HCT116 (cell line): ENCODE measurements at regions not wholly inside any gene's neighbourhood (a gene's known extent, or its start where the extent isn't known, plus 50 kb on each side); places are given as distances from the start of the nearest gene placed in this dataset.

Experiments
- ATAC-seq: fragments of 200-7000 bp; cut with Tn5 transposase; 2 replicates; pipeline ENCODE4 v1.9.1; 2020; ENCODE audit warnings: mild to moderate bottlenecking, moderate library complexity
- BruUV-seq: library from RNA; stranded (reverse); fragments of 400-500 nt; replicated peaks from 2 replicates; lab custom pipeline; 2021; lab: Mats Ljungman, UMichigan
- CTCF ChIA-PET: fragments of 300-600 bp; sonication (Branson Sonifier 250); formaldehyde crosslinking; loops from one replicate; lab custom pipeline; 2021; ENCODE audit warnings: antibody characterized with exemption; lab: Charles Lee
- POLR2A ChIA-PET: fragments of 300-600, 350-600 bp; sonication (Branson Sonifier 250); formaldehyde crosslinking; loops from one replicate; lab custom pipeline; 2021; ENCODE audit warnings: antibody characterized with exemption; lab: Charles Lee
- RAD21 ChIA-PET, 2 experiments: fragments of 300-600 bp; sonication (Branson Sonifier 250); formaldehyde crosslinking; loops; one replicate each; lab custom pipeline; 2023; ENCODE audit warnings: low total read pairs in 2 of 2; ENCODE audit not compliant: uncharacterized antibody in 2 of 2, unreplicated experiment in 2 of 2, low non-redundant PET in 1 of 2; lab: Charles Lee
- DNase-seq: peaks from one replicate; pipeline ENCODE4 v3.0.0-alpha.2; 2010; ENCODE audit warnings: low read depth, low spot score
- H2AFZ ChIP-seq: fragments of 200-600 bp; shearing (Covaris generic), sonication (generic); 2 replicates; pipeline ENCODE4 v1.6.1; 2017; ENCODE audit warnings: low read depth, mixed run types, mixed read lengths, antibody characterized with exemption, low read length; ENCODE audit not compliant: poor library complexity, severe bottlenecking
- H3K27ac ChIP-seq: 2 replicates; pipeline ENCODE4 v1.5.1; 2012; ENCODE audit warnings: low read depth, low read length
- H3K27me3 ChIP-seq: fragments of 200-600 bp; sonication (generic); 2 replicates; pipeline ENCODE4 v1.6.1; 2016; ENCODE audit warnings: mixed run types, low read length, mixed read lengths; ENCODE audit not compliant: insufficient read depth
- H3K36me3 ChIP-seq, 2 experiments: fragments of 200-500 bp in 1 of 2; fragments of 200-600 bp in 1 of 2; sonication (Bioruptor generic) in 1 of 2; sonication (generic) in 1 of 2; 2 replicates each; pipeline versions ENCODE4 v1.5.1 to v1.6.1; 2014 to 2016; ENCODE audit warnings: low read length in 2 of 2, inconsistent platforms in 1 of 2, mixed read lengths in 1 of 2, mixed run types in 1 of 2; ENCODE audit not compliant: insufficient read depth in 2 of 2, control insufficient read depth in 1 of 2
- H3K4me1 ChIP-seq, 2 experiments: fragments of 200-600 bp in 1 of 2; sonication (generic) in 1 of 2; 2 replicates each; pipeline versions ENCODE4 v1.5.1 to v1.6.1; 2012 to 2017; ENCODE audit warnings: low read length in 2 of 2, inconsistent platforms in 1 of 2, mild to moderate bottlenecking in 1 of 2, mixed read lengths in 1 of 2, mixed run types in 1 of 2, moderate library complexity in 1 of 2; ENCODE audit not compliant: insufficient read depth in 2 of 2, control insufficient read depth in 1 of 2
- H3K4me2 ChIP-seq: fragments of 200-600 bp; sonication (generic); 2 replicates; pipeline ENCODE4 v1.6.1; 2017; ENCODE audit warnings: mixed run types, low read length, mixed read lengths
- H3K4me3 ChIP-seq, 2 experiments: fragments of 200-600 bp in 1 of 2; sonication (generic) in 1 of 2; replicated peaks in 1 of 2; 2 replicates each; pipeline ENCODE4 v1.5.1; 2011 to 2016; ENCODE audit warnings: low read length in 2 of 2, control low read depth in 1 of 2, low read depth in 1 of 2, mild to moderate bottlenecking in 1 of 2, mixed read lengths in 1 of 2, mixed run types in 1 of 2
- H3K79me2 ChIP-seq: fragments of 200-600 bp; sonication (generic); 2 replicates; pipeline ENCODE4 v1.6.1; 2017; ENCODE audit warnings: mild to moderate bottlenecking, mixed run types, low read length, moderate library complexity, mixed read lengths; ENCODE audit not compliant: insufficient read depth
- H3K9ac ChIP-seq: fragments of 200-600 bp; sonication (generic); 2 replicates; pipeline ENCODE4 v1.6.1; 2016; ENCODE audit warnings: low read length, mixed read lengths
- H3K9me2 ChIP-seq: fragments of 200-600 bp; sonication (generic), shearing (Covaris generic); 2 replicates; pipeline ENCODE4 v1.6.1; 2017; ENCODE audit warnings: mixed run types, mild to moderate bottlenecking, moderate library complexity; ENCODE audit not compliant: insufficient read depth
- H3K9me3 ChIP-seq, 2 experiments: fragments of 200-500 bp in 1 of 2; fragments of 200-600 bp in 1 of 2; sonication (Bioruptor generic) in 1 of 2; sonication (generic) in 1 of 2; 2 replicates each; pipeline ENCODE4 v1.6.1; 2014 to 2017; ENCODE audit warnings: low read length in 2 of 2, mixed read lengths in 2 of 2, inconsistent platforms in 1 of 2, low read depth in 1 of 2, mild to moderate bottlenecking in 1 of 2, mixed run types in 1 of 2, moderate library complexity in 1 of 2; ENCODE audit not compliant: control insufficient read depth in 1 of 2, insufficient read depth in 1 of 2
- H4K20me1 ChIP-seq: fragments of 200-600 bp; sonication (generic), shearing (Covaris generic); 2 replicates; pipeline ENCODE4 v1.6.1; 2017; ENCODE audit warnings: mixed run types, mild to moderate bottlenecking, moderate library complexity; ENCODE audit not compliant: insufficient read depth
- ATF3 ChIP-seq: IDR thresholded peaks from 2 replicates; pipeline ENCODE4 v1.6.1; 2012
- CBX3 ChIP-seq: IDR thresholded peaks from 2 replicates; pipeline ENCODE4 v1.6.1; 2012; ENCODE audit warnings: low read depth
- CEBPB ChIP-seq: IDR thresholded peaks from 2 replicates; pipeline ENCODE4 v1.6.1; 2012; ENCODE audit warnings: low read depth
- CTCF ChIP-seq, 3 experiments: fragments of 200-600 bp in 1 of 3; sonication (generic) in 1 of 3; IDR thresholded peaks in 2 of 3; conservative IDR thresholded peaks in 1 of 3; 2 replicates each; pipeline ENCODE4 v1.5.1; 2012 to 2017; ENCODE audit warnings: low read depth in 2 of 3, low read length in 2 of 3, antibody characterized with exemption in 1 of 3, borderline replicate concordance in 1 of 3, control low read depth in 1 of 3, mild to moderate bottlenecking in 1 of 3, mixed read lengths in 1 of 3, mixed run types in 1 of 3, moderate library complexity in 1 of 3; ENCODE audit not compliant: insufficient read depth in 1 of 3
- ELF1 ChIP-seq: IDR thresholded peaks from 2 replicates; pipeline ENCODE4 v1.6.1; 2012; ENCODE audit warnings: low read depth, borderline replicate concordance
- EZH2phosphoT487 ChIP-seq: fragments of 200-600 bp; IDR thresholded peaks from 2 replicates; pipeline ENCODE4 v1.6.1; 2018; ENCODE audit warnings: antibody characterized with exemption, borderline replicate concordance
- FOSL1 ChIP-seq: IDR thresholded peaks from 2 replicates; pipeline ENCODE4 v1.6.1; 2012; ENCODE audit warnings: low read depth
- JUND ChIP-seq: IDR thresholded peaks from 2 replicates; pipeline ENCODE4 v1.6.1; 2012
- POLR2A ChIP-seq: IDR thresholded peaks from 2 replicates; pipeline ENCODE4 v1.7.0; 2011; ENCODE audit warnings: borderline replicate concordance; ENCODE audit not compliant: insufficient read depth, insufficient read length; ENCODE audit errors: extremely low read depth
- POLR2AphosphoS5 ChIP-seq: IDR thresholded peaks from 2 replicates; pipeline ENCODE4 v1.6.1; 2011; ENCODE audit warnings: mild to moderate bottlenecking, low read depth, low read length, moderate library complexity
- RAD21 ChIP-seq: IDR thresholded peaks from 2 replicates; pipeline ENCODE4 v1.6.1; 2012; ENCODE audit warnings: low read depth, mild to moderate bottlenecking
- REST ChIP-seq: IDR thresholded peaks from 2 replicates; pipeline ENCODE4 v1.6.1; 2012; ENCODE audit warnings: low read depth
- SIN3A ChIP-seq: IDR thresholded peaks from 2 replicates; pipeline ENCODE4 v1.6.1; 2012; ENCODE audit warnings: low read depth
- SP1 ChIP-seq: IDR thresholded peaks from 2 replicates; pipeline ENCODE4 v1.6.1; 2012; ENCODE audit warnings: low read depth
- SRF ChIP-seq: IDR thresholded peaks from 2 replicates; pipeline ENCODE4 v1.6.1; 2012; ENCODE audit warnings: low read depth
- TCF7L2 ChIP-seq: IDR thresholded peaks from 2 replicates; pipeline ENCODE4 v1.7.0; 2011; ENCODE audit warnings: borderline replicate concordance, inconsistent platforms; ENCODE audit not compliant: insufficient read depth, insufficient read length; ENCODE audit errors: extremely low read depth
- ZFX ChIP-seq: fragments of 450-650 bp; IDR thresholded peaks from 2 replicates; pipeline ENCODE4 v1.6.1; 2017
- ZNF274 ChIP-seq: fragments of 200-500 bp; sonication (Bioruptor generic); IDR thresholded peaks from 2 replicates; pipeline ENCODE4 v1.6.1; 2014; ENCODE audit warnings: mild to moderate bottlenecking, low read depth, low read length, inconsistent platforms
- intact Hi-C: fragments of 100-400 bp; cut with micrococcal nuclease; formaldehyde crosslinking; loops from 2 replicates; pipeline ENCODE4 v1.10.0; 2022
- TF ChIP-seq, protein P1 (sequence below): IDR thresholded peaks from 2 replicates; pipeline ENCODE4 v1.6.1; 2012

- TF ChIP-seq ATF3 (no peak), JUND (no peak), POLR2AphosphoS5 (no peak)
- TF ChIP-seq, all 23 proteins: peak for 0
Measured at GRCh38 chr3:191975936-191976335, 515.0 kb downstream of the PYDC2 start (continued).

GRCh38 chr3:191980443-191980842 lies 519.5 kb downstream of the PYDC2 start:
- Histone ChIP-seq H3K27ac (no peak overlapping the region), H3K79me2 (no peaks in the 10 kb centered on the region), H2AFZ (no peak overlapping the region), H3K36me3 (no peaks in the 10 kb centered on the region), H3K4me3 (no peak overlapping the region), H4K20me1 (no peaks in the 10 kb centered on the region), H3K4me2 (no peak overlapping the region), H3K27me3 (no peaks in the 10 kb centered on the region), H3K9me2 (no peaks in the 10 kb centered on the region), H3K4me1 (no peaks in the 10 kb centered on the region), H3K9ac (no peak overlapping the region), H3K9me3 (0 out of 4 replicates have a peak, but pooled peaks cover 0 to 3% of the 10 kb centered on the region in 2 experiments)
- TF ChIP-seq FOSL1 (no peak), ZNF274 (no peak), ZFX (no peak), POLR2AphosphoS5 (no peak), SRF (no peak), RAD21 (no peak), POLR2A (no peak), CTCF (IDR thresholded peaks at IDR 0.05 in 2 of 3, conservative IDR thresholded peaks at IDR 0.05 in 1 of 3; ENCODE audit: borderline replicate concordance in 1 of 3, insufficient read depth in 1 of 3, low read depth in 2 of 3, low read length in 2 of 3) (no peak), CBX3 (no peak), ELF1 (no peak), CEBPB (no peak), SP1 (no peak), EZH2phosphoT487 (no peak), JUND (no peak), SIN3A (no peak), TCF7L2 (no peak), REST (no peak)
- TF ChIP-seq, protein P1, sequence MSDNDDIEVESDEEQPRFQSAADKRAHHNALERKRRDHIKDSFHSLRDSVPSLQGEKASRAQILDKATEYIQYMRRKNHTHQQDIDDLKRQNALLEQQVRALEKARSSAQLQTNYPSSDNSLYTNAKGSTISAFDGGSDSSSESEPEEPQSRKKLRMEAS, result no peak
- no TSS peak for BruUV-seq
- ChIA-PET POLR2A (no interaction called here), CTCF (no interaction called here), RAD21 (no interaction called here)
- no peak for DNase-seq
- no peak for ATAC-seq
- intact Hi-C loops, result no loop called here
